T-helper 22 cell (primary cell): ENCODE measurements at regions not wholly inside any gene's neighbourhood (a gene's known extent, or its start where the extent isn't known, plus 50 kb on each side); places are given as distances from the start of the nearest gene placed in this dataset.
"Not testable (repeated sequence)": the region's sequence is repeated elsewhere in the genome, so short reads cannot be mapped to it uniquely, and the experiment has no call there.

Source experiments
- DNase-seq: peaks from one replicate; pipeline ENCODE4 v3.0.0-alpha.2; 2020; ENCODE audit warnings: low read depth

- DNase-seq = no peak
Observed at GRCh38 chr12:128025589-128026245, 241.3 kb upstream of the TMEM132C start.

GRCh38 chr12:128026696-128027574, 240.0 kb upstream of the TMEM132C start:
- DNase-seq = no peak

- no peak for DNase-seq
Observed at GRCh38 chr12:128033473-128033872, 233.5 kb upstream of the TMEM132C start.

- no peak for DNase-seq
Observed at GRCh38 chr12:128040971-128041370, 226.0 kb upstream of the TMEM132C start.

- not testable (repeated sequence) for DNase-seq
Observed at GRCh38 chr12:128042283-128042682, 224.7 kb upstream of the TMEM132C start.

GRCh38 chr12:128042825-128043224, 224.1 kb upstream of the TMEM132C start:
- no peak for DNase-seq

- no peak for DNase-seq
Observed at GRCh38 chr12:128043317-128043716, 223.7 kb upstream of the TMEM132C start.

- DNase-seq = no peak
Observed at GRCh38 chr12:128047266-128048060, 219.5 kb upstream of the TMEM132C start.

GRCh38 chr12:128052331-128052730, 214.6 kb upstream of the TMEM132C start:
- DNase-seq = no peak

GRCh38 chr12:128052777-128053176, 214.2 kb upstream of the TMEM132C start:
- no peak for DNase-seq

- no peak for DNase-seq
Observed at GRCh38 chr12:128055567-128055966, 211.4 kb upstream of the TMEM132C start.

- DNase-seq = no peak
Observed at GRCh38 chr12:128056136-128056801, 210.7 kb upstream of the TMEM132C start.

GRCh38 chr12:128057586-128057985, 209.4 kb upstream of the TMEM132C start:
- DNase-seq = no peak

GRCh38 chr12:128059621-128060370, 207.2 kb upstream of the TMEM132C start:
- no peak for DNase-seq

GRCh38 chr12:128068211-128068610, 198.8 kb upstream of the TMEM132C start:
- no peak for DNase-seq

- no peak for DNase-seq
Observed at GRCh38 chr12:128069359-128069997, 197.5 kb upstream of the TMEM132C start.

- DNase-seq = no peak
Observed at GRCh38 chr12:128073937-128074336, 193.0 kb upstream of the TMEM132C start.

GRCh38 chr12:128075332-128075731, 191.6 kb upstream of the TMEM132C start:
- no peak for DNase-seq

- DNase-seq = no peak
Observed at GRCh38 chr12:128076188-128076587, 190.8 kb upstream of the TMEM132C start.

- no peak for DNase-seq
Observed at GRCh38 chr12:128077211-128077916, 189.6 kb upstream of the TMEM132C start.
